ENCODE measurements at regions not wholly inside any gene's neighbourhood (a gene's known extent, or its start where the extent isn't known, plus 50 kb on each side); places are given as distances from the start of the nearest gene placed in this dataset.

DNA sequence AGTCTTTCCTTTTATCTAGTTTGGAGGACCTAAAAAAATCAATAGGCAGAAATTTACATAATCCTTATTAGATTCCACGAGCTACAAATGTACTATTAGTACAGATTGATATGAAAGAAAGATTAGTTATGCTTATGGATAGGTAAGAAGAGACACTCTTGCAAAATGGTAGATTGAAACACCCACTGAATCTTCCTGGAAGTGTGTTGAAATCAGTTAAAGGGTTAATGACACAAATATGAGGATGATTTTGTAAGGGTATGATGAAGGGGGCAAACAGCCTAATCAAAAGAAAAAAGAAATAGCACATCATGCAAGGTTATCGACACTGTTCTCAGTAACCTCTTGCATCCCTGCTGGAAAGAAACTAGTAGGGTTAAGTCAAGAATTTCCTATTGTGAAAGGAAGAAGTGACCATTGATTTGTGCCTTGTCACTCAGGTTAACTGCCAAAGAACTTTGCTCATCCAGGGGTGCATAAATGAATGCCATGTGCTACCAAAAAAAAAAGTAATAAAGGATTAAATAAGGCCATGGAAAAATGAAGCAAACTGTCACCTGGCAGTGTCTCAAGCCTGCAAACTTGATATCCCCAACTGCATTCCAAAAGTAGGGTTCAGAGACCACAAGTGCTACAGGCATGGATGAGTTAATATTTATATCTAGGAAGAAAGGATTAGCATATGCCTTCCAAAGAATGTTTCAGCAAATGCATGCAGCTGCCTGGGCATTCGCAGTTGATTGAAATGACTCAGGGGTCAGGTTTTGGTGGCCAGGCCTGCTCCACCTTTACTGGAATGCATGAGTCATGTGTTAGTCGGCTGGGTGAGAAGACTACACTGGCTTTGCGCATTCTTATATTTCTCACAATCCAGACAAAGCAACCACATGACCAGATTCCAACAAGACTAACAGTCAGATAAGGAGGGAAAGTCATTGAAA lies 78.3 kb upstream of the ATXN3L start:
- H3K9me3 ChIP-seq (ENCODE audit: control insufficient read depth, insufficient read depth, low read depth, low read length): no peaks in the 10 kb centered on the region
- H3K36me3 ChIP-seq (ENCODE audit: control insufficient read depth, insufficient read depth, low read length): no peaks in the 10 kb centered on the region
- no peak overlapping the region for H3K4me3 ChIP-seq (replicated peaks in 1 of 4; ENCODE audit: control extremely low read depth in 1 of 4, insufficient read depth in 1 of 4, low read depth in 3 of 4, low read length in 4 of 4)
- no peak overlapping the region for H3K9ac ChIP-seq (ENCODE audit: insufficient read depth, low read length)
- no peaks in the 10 kb centered on the region for H3K27me3 ChIP-seq (ENCODE audit: control insufficient read depth, insufficient read depth, low read length)
- peak overlapping the region; percentile 19 for H3K4me2 ChIP-seq (ENCODE audit: extremely low read depth, insufficient read depth, low read length)
- H4K20me1 ChIP-seq (ENCODE audit: control insufficient read depth, extremely low read depth, insufficient read depth, low read length): no peaks in the 10 kb centered on the region
- peaks cover 13% of the 10 kb centered on the region for H3K4me1 ChIP-seq (ENCODE audit: control insufficient read depth, extremely low read depth, insufficient read depth, low read length)
- no peak overlapping the region for H2AFZ ChIP-seq (ENCODE audit: low read length)
- peak; percentile 97 to 100 for DNase-seq (ENCODE audit: low read depth in 2 of 2)
- H3K27ac ChIP-seq (ENCODE audit: insufficient read depth, low read length): peak overlapping the region; percentile 73
- no peaks in the 10 kb centered on the region for H3K79me2 ChIP-seq (ENCODE audit: control insufficient read depth, insufficient read depth, low read length)
- TF ChIP-seq EZH2 (IDR thresholded peaks at IDR 0.05; ENCODE audit: low read length, missing control alignments): no peak
- TF ChIP-seq, protein P1, sequence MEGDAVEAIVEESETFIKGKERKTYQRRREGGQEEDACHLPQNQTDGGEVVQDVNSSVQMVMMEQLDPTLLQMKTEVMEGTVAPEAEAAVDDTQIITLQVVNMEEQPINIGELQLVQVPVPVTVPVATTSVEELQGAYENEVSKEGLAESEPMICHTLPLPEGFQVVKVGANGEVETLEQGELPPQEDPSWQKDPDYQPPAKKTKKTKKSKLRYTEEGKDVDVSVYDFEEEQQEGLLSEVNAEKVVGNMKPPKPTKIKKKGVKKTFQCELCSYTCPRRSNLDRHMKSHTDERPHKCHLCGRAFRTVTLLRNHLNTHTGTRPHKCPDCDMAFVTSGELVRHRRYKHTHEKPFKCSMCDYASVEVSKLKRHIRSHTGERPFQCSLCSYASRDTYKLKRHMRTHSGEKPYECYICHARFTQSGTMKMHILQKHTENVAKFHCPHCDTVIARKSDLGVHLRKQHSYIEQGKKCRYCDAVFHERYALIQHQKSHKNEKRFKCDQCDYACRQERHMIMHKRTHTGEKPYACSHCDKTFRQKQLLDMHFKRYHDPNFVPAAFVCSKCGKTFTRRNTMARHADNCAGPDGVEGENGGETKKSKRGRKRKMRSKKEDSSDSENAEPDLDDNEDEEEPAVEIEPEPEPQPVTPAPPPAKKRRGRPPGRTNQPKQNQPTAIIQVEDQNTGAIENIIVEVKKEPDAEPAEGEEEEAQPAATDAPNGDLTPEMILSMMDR (conservative IDR thresholded peaks at IDR 0.05 in 1 of 2, IDR thresholded peaks at IDR 0.05 in 1 of 2; ENCODE audit: low read depth in 1 of 2, low read length in 2 of 2): no peak

GRCh38 chrX:13396924-13397323 lies 77.1 kb upstream of the ATXN3L start:
- TF ChIP-seq, protein P1 (conservative IDR thresholded peaks at IDR 0.05 in 1 of 2, IDR thresholded peaks at IDR 0.05 in 1 of 2; ENCODE audit: low read depth in 1 of 2, low read length in 2 of 2): no peak
- no peak for TF ChIP-seq EZH2 (IDR thresholded peaks at IDR 0.05; ENCODE audit: low read length, missing control alignments)
- no peak overlapping the region for H3K9ac ChIP-seq (ENCODE audit: insufficient read depth, low read length)
- no peak overlapping the region for H3K4me2 ChIP-seq (ENCODE audit: extremely low read depth, insufficient read depth, low read length)
- peak overlapping the region; percentile 67 for H3K27ac ChIP-seq (ENCODE audit: insufficient read depth, low read length)
- no peak overlapping the region for H3K4me3 ChIP-seq (replicated peaks in 1 of 4; ENCODE audit: control extremely low read depth in 1 of 4, insufficient read depth in 1 of 4, low read depth in 3 of 4, low read length in 4 of 4)
- no peaks in the 10 kb centered on the region for H3K36me3 ChIP-seq (ENCODE audit: control insufficient read depth, insufficient read depth, low read length)
- no peak overlapping the region for H2AFZ ChIP-seq (ENCODE audit: low read length)
- DNase-seq (ENCODE audit: low read depth in 2 of 2): peak; percentile 70 to 74
- H3K4me1 ChIP-seq (ENCODE audit: control insufficient read depth, extremely low read depth, insufficient read depth, low read length): peaks cover 13% of the 10 kb centered on the region
- H3K79me2 ChIP-seq (ENCODE audit: control insufficient read depth, insufficient read depth, low read length): no peaks in the 10 kb centered on the region
- H3K27me3 ChIP-seq (ENCODE audit: control insufficient read depth, insufficient read depth, low read length): no peaks in the 10 kb centered on the region
- no peaks in the 10 kb centered on the region for H3K9me3 ChIP-seq (ENCODE audit: control insufficient read depth, insufficient read depth, low read depth, low read length)
- no peaks in the 10 kb centered on the region for H4K20me1 ChIP-seq (ENCODE audit: control insufficient read depth, extremely low read depth, insufficient read depth, low read length)

DNA sequence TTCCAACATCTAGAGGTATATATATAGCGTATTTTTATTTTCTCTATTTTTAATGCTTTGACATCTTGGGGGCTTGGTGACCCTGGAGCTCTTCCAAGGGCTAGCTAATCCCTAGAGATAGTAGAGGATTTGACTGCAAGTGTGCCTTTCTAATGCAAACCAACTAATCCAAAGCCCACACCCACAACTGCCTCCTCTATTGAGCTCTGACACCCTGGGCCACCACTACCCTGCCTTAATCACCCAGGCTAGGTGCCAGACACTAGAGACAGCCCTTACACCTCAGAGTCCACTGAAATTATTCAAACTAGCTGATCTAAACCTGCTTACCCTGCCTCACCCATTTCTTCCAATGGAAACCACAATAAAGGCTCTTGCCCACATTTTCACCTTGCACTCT lies 69.6 kb upstream of the ATXN3L start:
- TF ChIP-seq EZH2 (IDR thresholded peaks at IDR 0.05; ENCODE audit: low read length, missing control alignments): no peak
- TF ChIP-seq, protein P1 (conservative IDR thresholded peaks at IDR 0.05 in 1 of 2, IDR thresholded peaks at IDR 0.05 in 1 of 2; ENCODE audit: low read depth in 1 of 2, low read length in 2 of 2): no peak

More for the DNA sequence above, 69.6 kb upstream of the ATXN3L start:
- H3K27ac ChIP-seq (ENCODE audit: insufficient read depth, low read length): no peak overlapping the region
- DNase-seq (ENCODE audit: low read depth in 2 of 2): no peak
- no peak overlapping the region for H3K4me2 ChIP-seq (ENCODE audit: extremely low read depth, insufficient read depth, low read length)
- no peaks in the 10 kb centered on the region for H3K27me3 ChIP-seq (ENCODE audit: control insufficient read depth, insufficient read depth, low read length)
- no peak overlapping the region for H3K4me3 ChIP-seq (replicated peaks in 1 of 4; ENCODE audit: control extremely low read depth in 1 of 4, insufficient read depth in 1 of 4, low read depth in 3 of 4, low read length in 4 of 4)
- peaks cover 2% of the 10 kb centered on the region for H3K4me1 ChIP-seq (ENCODE audit: control insufficient read depth, extremely low read depth, insufficient read depth, low read length)
- H4K20me1 ChIP-seq (ENCODE audit: control insufficient read depth, extremely low read depth, insufficient read depth, low read length): no peaks in the 10 kb centered on the region
- no peaks in the 10 kb centered on the region for H3K9me3 ChIP-seq (ENCODE audit: control insufficient read depth, insufficient read depth, low read depth, low read length)
- H3K9ac ChIP-seq (ENCODE audit: insufficient read depth, low read length): no peak overlapping the region
- H3K36me3 ChIP-seq (ENCODE audit: control insufficient read depth, insufficient read depth, low read length): no peaks in the 10 kb centered on the region
- no peak overlapping the region for H2AFZ ChIP-seq (ENCODE audit: low read length)
- no peaks in the 10 kb centered on the region for H3K79me2 ChIP-seq (ENCODE audit: control insufficient read depth, insufficient read depth, low read length)
